Panc1 (cell line): ENCODE measurements at regions not wholly inside any gene's neighbourhood (a gene's known extent, or its start where the extent isn't known, plus 50 kb on each side); places are given as distances from the start of the nearest gene placed in this dataset.

Experiments used
- ATAC-seq: fragments of 200-7000 bp; cut with Tn5 transposase; 2 replicates; pipeline ENCODE4 v1.9.1; 2020; ENCODE audit warnings: mild to moderate bottlenecking, moderate library complexity
- BruUV-seq: library from RNA; stranded (reverse); fragments of 400-500 nt; replicated peaks from 2 replicates; lab custom pipeline; 2021; lab: Mats Ljungman, UMichigan
- CTCF ChIA-PET: fragments of 300-600 bp; sonication (Branson Sonifier 250); formaldehyde crosslinking; loops from one replicate; lab custom pipeline; 2022; ENCODE audit warnings: antibody characterized with exemption; lab: Charles Lee
- POLR2A ChIA-PET: fragments of 300-600 bp; sonication (Branson Sonifier 250); formaldehyde crosslinking; loops from one replicate; lab custom pipeline; 2022; ENCODE audit warnings: antibody characterized with exemption; lab: Charles Lee
- DNase-seq: peaks from one replicate; pipeline ENCODE4 v3.0.0-alpha.2; 2010; ENCODE audit warnings: low read depth, low spot score
- H3K27ac ChIP-seq: 2 replicates; pipeline ENCODE4 v1.5.1; 2011; ENCODE audit warnings: mild to moderate bottlenecking, low read length, inconsistent platforms
- H3K27me3 ChIP-seq: fragments of 200-500 bp; sonication (Bioruptor generic); 2 replicates; pipeline ENCODE4 v1.6.0; 2014; ENCODE audit warnings: low read length, inconsistent platforms; ENCODE audit not compliant: control insufficient read depth, insufficient read depth
- H3K36me3 ChIP-seq: fragments of 200-500 bp; sonication (Bioruptor generic); 2 replicates; pipeline ENCODE4 v1.5.1; 2014; ENCODE audit warnings: inconsistent platforms, mild to moderate bottlenecking, low read length, moderate library complexity; ENCODE audit not compliant: control insufficient read depth, insufficient read depth
- H3K4me1 ChIP-seq: 2 replicates; pipeline ENCODE4 v1.5.1; 2011; ENCODE audit warnings: inconsistent platforms, mild to moderate bottlenecking, low read length, moderate library complexity; ENCODE audit not compliant: control insufficient read depth, insufficient read depth
- H3K4me3 ChIP-seq, 2 experiments: 2 replicates each; pipeline ENCODE4 v1.5.1; 2011 to 2012; ENCODE audit warnings: low read depth in 2 of 2, low read length in 2 of 2, mild to moderate bottlenecking in 2 of 2, inconsistent platforms in 1 of 2, moderate library complexity in 1 of 2
- H3K9me3 ChIP-seq: fragments of 200-500 bp; sonication (Bioruptor generic); 2 replicates; pipeline ENCODE4 v1.5.1; 2014; ENCODE audit warnings: low read depth, mild to moderate bottlenecking, inconsistent platforms, low read length, moderate library complexity; ENCODE audit not compliant: control insufficient read depth, insufficient read depth
- POLR2AphosphoS5 ChIP-seq: IDR thresholded peaks from 2 replicates; pipeline ENCODE4 v1.6.1; 2012; ENCODE audit warnings: mild to moderate bottlenecking, low read depth, low read length, moderate library complexity
- SIN3A ChIP-seq: IDR thresholded peaks from 2 replicates; pipeline ENCODE4 v1.6.1; 2012; ENCODE audit warnings: low read depth, mild to moderate bottlenecking, low read length, moderate library complexity, borderline replicate concordance; ENCODE audit not compliant: insufficient read depth
- TCF7L2 ChIP-seq: IDR thresholded peaks from 2 replicates; pipeline ENCODE4 v1.6.1; 2011; ENCODE audit warnings: mild to moderate bottlenecking, low read depth, low read length, inconsistent platforms
- in situ Hi-C: cut with HindIII; loops from 2 replicates; pipeline ENCODE4 v1.10.0; 2016; ENCODE audit warnings: low sequenced_read_pairs, low pct_unique_long_range_greater_than_20kb
- intact Hi-C: fragments of 100-400 bp; cut with micrococcal nuclease; formaldehyde crosslinking; loops from one replicate; pipeline ENCODE4 v1.10.0; 2022; ENCODE audit not compliant: unreplicated experiment
- TF ChIP-seq, protein P1 (sequence below): fragments of 450-650 bp; IDR thresholded peaks from 2 replicates; pipeline ENCODE4 v1.5.1; 2017; ENCODE audit warnings: mild to moderate bottlenecking
- TF ChIP-seq, protein P2 (sequence below), 2 experiments: IDR thresholded peaks; 2 replicates each; pipeline ENCODE4 v1.6.1; 2011 to 2012; ENCODE audit warnings: low read depth in 2 of 2, control low read depth in 1 of 2, low read length in 1 of 2, mild to moderate bottlenecking in 1 of 2, moderate library complexity in 1 of 2; ENCODE audit not compliant: insufficient read depth in 1 of 2

DNA sequence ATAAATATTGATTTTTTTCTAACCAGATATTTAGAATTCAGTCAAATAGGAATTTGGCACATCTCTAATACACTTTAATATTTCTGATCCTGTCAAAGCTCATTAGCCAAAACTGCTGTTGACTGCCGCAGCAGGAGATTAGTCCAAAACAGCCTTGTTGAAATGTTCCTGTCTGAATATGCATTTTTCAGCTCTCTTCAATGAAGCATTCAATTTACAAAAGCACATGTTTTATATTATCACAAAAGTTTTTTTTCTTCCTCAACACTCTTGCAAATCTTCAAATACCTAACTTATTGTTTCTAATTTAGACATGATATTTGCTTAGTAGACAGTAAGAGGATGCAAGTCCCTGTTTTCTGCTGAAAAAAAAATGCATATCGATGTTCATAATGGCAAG, 140.9 kb downstream of the SPATA18 start:
- no peak for DNase-seq
- intact Hi-C loops: no loop called here
- no peak for ATAC-seq

DNA sequence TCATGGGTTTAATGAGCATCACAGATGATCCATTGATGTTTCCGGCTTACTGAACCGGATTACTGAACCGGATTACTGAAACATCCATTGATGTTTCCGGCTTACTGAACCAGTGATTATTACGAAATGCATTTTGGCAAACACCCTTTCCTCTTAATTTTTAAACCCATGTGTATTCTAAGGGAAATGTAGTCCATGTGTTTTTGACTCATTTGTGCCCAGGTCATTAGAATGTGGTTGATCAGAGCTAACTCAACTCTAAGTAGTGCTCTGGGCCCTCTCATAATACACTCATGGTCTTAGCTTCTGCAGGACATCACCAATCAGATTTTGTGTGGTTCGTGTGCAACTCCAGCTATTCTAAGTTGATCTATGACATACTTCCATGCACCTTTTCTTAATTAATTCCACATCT, 141.6 kb downstream of the SPATA18 start:
- no TSS peak for BruUV-seq
- no peak overlapping the region for H3K4me3 ChIP-seq
- no peak for ATAC-seq
- H3K36me3 ChIP-seq: no peaks in the 10 kb centered on the region
- TF ChIP-seq, protein P1, sequence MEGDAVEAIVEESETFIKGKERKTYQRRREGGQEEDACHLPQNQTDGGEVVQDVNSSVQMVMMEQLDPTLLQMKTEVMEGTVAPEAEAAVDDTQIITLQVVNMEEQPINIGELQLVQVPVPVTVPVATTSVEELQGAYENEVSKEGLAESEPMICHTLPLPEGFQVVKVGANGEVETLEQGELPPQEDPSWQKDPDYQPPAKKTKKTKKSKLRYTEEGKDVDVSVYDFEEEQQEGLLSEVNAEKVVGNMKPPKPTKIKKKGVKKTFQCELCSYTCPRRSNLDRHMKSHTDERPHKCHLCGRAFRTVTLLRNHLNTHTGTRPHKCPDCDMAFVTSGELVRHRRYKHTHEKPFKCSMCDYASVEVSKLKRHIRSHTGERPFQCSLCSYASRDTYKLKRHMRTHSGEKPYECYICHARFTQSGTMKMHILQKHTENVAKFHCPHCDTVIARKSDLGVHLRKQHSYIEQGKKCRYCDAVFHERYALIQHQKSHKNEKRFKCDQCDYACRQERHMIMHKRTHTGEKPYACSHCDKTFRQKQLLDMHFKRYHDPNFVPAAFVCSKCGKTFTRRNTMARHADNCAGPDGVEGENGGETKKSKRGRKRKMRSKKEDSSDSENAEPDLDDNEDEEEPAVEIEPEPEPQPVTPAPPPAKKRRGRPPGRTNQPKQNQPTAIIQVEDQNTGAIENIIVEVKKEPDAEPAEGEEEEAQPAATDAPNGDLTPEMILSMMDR: no peak
- TF ChIP-seq SIN3A: no peak
- TF ChIP-seq POLR2AphosphoS5: no peak
- TF ChIP-seq TCF7L2: no peak
- TF ChIP-seq, protein P2, sequence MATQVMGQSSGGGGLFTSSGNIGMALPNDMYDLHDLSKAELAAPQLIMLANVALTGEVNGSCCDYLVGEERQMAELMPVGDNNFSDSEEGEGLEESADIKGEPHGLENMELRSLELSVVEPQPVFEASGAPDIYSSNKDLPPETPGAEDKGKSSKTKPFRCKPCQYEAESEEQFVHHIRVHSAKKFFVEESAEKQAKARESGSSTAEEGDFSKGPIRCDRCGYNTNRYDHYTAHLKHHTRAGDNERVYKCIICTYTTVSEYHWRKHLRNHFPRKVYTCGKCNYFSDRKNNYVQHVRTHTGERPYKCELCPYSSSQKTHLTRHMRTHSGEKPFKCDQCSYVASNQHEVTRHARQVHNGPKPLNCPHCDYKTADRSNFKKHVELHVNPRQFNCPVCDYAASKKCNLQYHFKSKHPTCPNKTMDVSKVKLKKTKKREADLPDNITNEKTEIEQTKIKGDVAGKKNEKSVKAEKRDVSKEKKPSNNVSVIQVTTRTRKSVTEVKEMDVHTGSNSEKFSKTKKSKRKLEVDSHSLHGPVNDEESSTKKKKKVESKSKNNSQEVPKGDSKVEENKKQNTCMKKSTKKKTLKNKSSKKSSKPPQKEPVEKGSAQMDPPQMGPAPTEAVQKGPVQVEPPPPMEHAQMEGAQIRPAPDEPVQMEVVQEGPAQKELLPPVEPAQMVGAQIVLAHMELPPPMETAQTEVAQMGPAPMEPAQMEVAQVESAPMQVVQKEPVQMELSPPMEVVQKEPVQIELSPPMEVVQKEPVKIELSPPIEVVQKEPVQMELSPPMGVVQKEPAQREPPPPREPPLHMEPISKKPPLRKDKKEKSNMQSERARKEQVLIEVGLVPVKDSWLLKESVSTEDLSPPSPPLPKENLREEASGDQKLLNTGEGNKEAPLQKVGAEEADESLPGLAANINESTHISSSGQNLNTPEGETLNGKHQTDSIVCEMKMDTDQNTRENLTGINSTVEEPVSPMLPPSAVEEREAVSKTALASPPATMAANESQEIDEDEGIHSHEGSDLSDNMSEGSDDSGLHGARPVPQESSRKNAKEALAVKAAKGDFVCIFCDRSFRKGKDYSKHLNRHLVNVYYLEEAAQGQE (IDR thresholded peaks at IDR 0.05; ENCODE audit: insufficient read depth in 1 of 2, low read depth in 2 of 2, low read length in 1 of 2): no peak
- no peaks in the 10 kb centered on the region for H3K4me1 ChIP-seq
- no peak for DNase-seq
- no peaks in the 10 kb centered on the region for H3K9me3 ChIP-seq
- intact Hi-C loops: no loop called here
- no peaks in the 10 kb centered on the region for H3K27me3 ChIP-seq
- ChIA-PET POLR2A (no interaction called here), CTCF (no interaction called here)
- in situ Hi-C loops: no loop called here
- H3K27ac ChIP-seq: no peak overlapping the region

More for the DNA sequence above, 140.9 kb downstream of the SPATA18 start:
- Histone ChIP-seq H3K9me3 (no peaks in the 10 kb centered on the region), H3K36me3 (no peaks in the 10 kb centered on the region), H3K27ac (no peak overlapping the region), H3K27me3 (no peaks in the 10 kb centered on the region), H3K4me3 (no peak overlapping the region), H3K4me1 (no peaks in the 10 kb centered on the region)
- ChIA-PET POLR2A (no interaction called here), CTCF (no interaction called here)
- in situ Hi-C loops: no loop called here
- no TSS peak for BruUV-seq
- TF ChIP-seq SIN3A (no peak), POLR2AphosphoS5 (no peak), TCF7L2 (no peak)
- TF ChIP-seq, protein P2 (IDR thresholded peaks at IDR 0.05; ENCODE audit: insufficient read depth in 1 of 2, low read depth in 2 of 2, low read length in 1 of 2): no peak
- TF ChIP-seq, protein P1: no peak
